H9 (cell line): ENCODE measurements at regions not wholly inside any gene's neighbourhood (a gene's known extent, or its start where the extent isn't known, plus 50 kb on each side); places are given as distances from the start of the nearest gene placed in this dataset.

Experiments
- DNase-seq: peaks from one replicate; pipeline ENCODE4 v3.0.0-alpha.2; 2017
- H2AFZ ChIP-seq: one replicate; pipeline ENCODE4 v1.6.1; 2013; ENCODE audit warnings: mild to moderate bottlenecking, low read length, control low read depth, moderate library complexity
- H2AK5ac ChIP-seq: 2 replicates; pipeline ENCODE4 v1.6.1; 2013; ENCODE audit warnings: low read length, control low read depth, mixed read lengths; ENCODE audit not compliant: insufficient read length
- H2BK120ac ChIP-seq: one replicate; pipeline ENCODE4 v1.6.1; 2013; ENCODE audit warnings: low read depth, mild to moderate bottlenecking, low read length, control low read depth, inconsistent platforms; ENCODE audit not compliant: poor library complexity, severe bottlenecking
- H2BK12ac ChIP-seq: 2 replicates; pipeline ENCODE4 v1.6.1; 2013; ENCODE audit warnings: low read length, control low read depth, mixed read lengths, low read depth; ENCODE audit not compliant: insufficient read length
- H2BK15ac ChIP-seq: 2 replicates; pipeline ENCODE4 v1.6.1; 2013; ENCODE audit warnings: low read depth, low read length, control low read depth
- H2BK20ac ChIP-seq: one replicate; pipeline ENCODE4 v1.6.1; 2013; ENCODE audit warnings: low read depth, mild to moderate bottlenecking, low read length, control low read depth, inconsistent platforms; ENCODE audit not compliant: poor library complexity, severe bottlenecking
- H2BK5ac ChIP-seq: 2 replicates; pipeline ENCODE4 v1.6.1; 2013; ENCODE audit warnings: low read length, control low read depth, mixed read lengths; ENCODE audit not compliant: insufficient read length
- H3K14ac ChIP-seq: 2 replicates; pipeline ENCODE4 v1.6.1; 2013; ENCODE audit warnings: low read length, control low read depth; ENCODE audit not compliant: insufficient read depth
- H3K18ac ChIP-seq: 2 replicates; pipeline ENCODE4 v1.6.1; 2013; ENCODE audit warnings: low read depth, mild to moderate bottlenecking, mixed read lengths, low read length, control low read depth; ENCODE audit not compliant: insufficient read length
- H3K23ac ChIP-seq: 2 replicates; pipeline ENCODE4 v1.6.1; 2013; ENCODE audit warnings: low read length, control low read depth, mixed read lengths, low read depth; ENCODE audit not compliant: insufficient read length
- H3K23me2 ChIP-seq: 2 replicates; pipeline ENCODE4 v1.6.1; 2013; ENCODE audit warnings: low read depth, mild to moderate bottlenecking, mixed read lengths, low read length, control low read depth; ENCODE audit not compliant: insufficient read length, poor library complexity, severe bottlenecking
- H3K27ac ChIP-seq: 2 replicates; pipeline ENCODE4 v1.5.1; 2013; ENCODE audit warnings: low read length, control low read depth, mixed read lengths, low read depth; ENCODE audit not compliant: insufficient read length
- H3K27me3 ChIP-seq: 2 replicates; pipeline ENCODE4 v1.6.1; 2013; ENCODE audit warnings: low read length, control low read depth, inconsistent platforms; ENCODE audit not compliant: insufficient read depth
- H3K4ac ChIP-seq: 2 replicates; pipeline ENCODE4 v1.6.1; 2013; ENCODE audit warnings: low read depth, mild to moderate bottlenecking, control low read depth, inconsistent platforms, low read length, moderate library complexity
- H3K4me1 ChIP-seq: 2 replicates; pipeline ENCODE4 v1.6.1; 2013; ENCODE audit warnings: low read length, control low read depth, inconsistent platforms; ENCODE audit not compliant: insufficient read depth
- H3K4me2 ChIP-seq: 2 replicates; pipeline ENCODE4 v1.6.1; 2013; ENCODE audit warnings: low read length, control low read depth, mixed read lengths; ENCODE audit not compliant: insufficient read length, insufficient read depth
- H3K56ac ChIP-seq: 2 replicates; pipeline ENCODE4 v1.6.1; 2013; ENCODE audit warnings: low read depth, mild to moderate bottlenecking, mixed read lengths, low read length, control low read depth; ENCODE audit not compliant: insufficient read length
- H3K79me1 ChIP-seq: 2 replicates; pipeline ENCODE4 v1.6.1; 2013; ENCODE audit warnings: low read depth, mild to moderate bottlenecking, moderate library complexity, low read length, control low read depth, inconsistent platforms; ENCODE audit not compliant: insufficient read depth, poor library complexity, severe bottlenecking
- H3K79me2 ChIP-seq: 2 replicates; pipeline ENCODE4 v1.6.1; 2013; ENCODE audit warnings: low read length, control low read depth, inconsistent platforms; ENCODE audit not compliant: insufficient read depth
- H3K9ac ChIP-seq: 2 replicates; pipeline ENCODE4 v1.6.1; 2013; ENCODE audit warnings: low read length, control low read depth, mixed read lengths; ENCODE audit not compliant: insufficient read length; ENCODE audit errors: extremely low read depth
- H3K9me3 ChIP-seq: one replicate; pipeline ENCODE4 v1.6.1; 2013; ENCODE audit warnings: low read depth, low read length, inconsistent platforms; ENCODE audit not compliant: control insufficient read depth
- H3T11ph ChIP-seq: one replicate; pipeline ENCODE4 v1.6.1; 2013; ENCODE audit warnings: mild to moderate bottlenecking, low read length, control low read depth, inconsistent platforms
- H4K20me1 ChIP-seq: one replicate; pipeline ENCODE4 v1.6.1; 2013; ENCODE audit not compliant: control insufficient read depth, insufficient read length, insufficient read depth
- H4K5ac ChIP-seq: 2 replicates; pipeline ENCODE4 v1.6.1; 2013; ENCODE audit warnings: low read depth, mild to moderate bottlenecking, mixed read lengths, low read length, control low read depth; ENCODE audit not compliant: insufficient read length
- H4K8ac ChIP-seq: replicated peaks from 2 replicates; pipeline ENCODE4 v1.6.1; 2013; ENCODE audit warnings: low read length, control low read depth, mixed read lengths, low read depth; ENCODE audit not compliant: insufficient read length
- H4K91ac ChIP-seq: 2 replicates; pipeline ENCODE4 v1.6.1; 2013; ENCODE audit warnings: low read depth, mild to moderate bottlenecking, moderate library complexity, mixed read lengths, low read length, control low read depth; ENCODE audit not compliant: insufficient read length
- H3K27ac Mint-ChIP-seq, 3 experiments: 2 replicates in 2 of 3; 3 replicates in 1 of 3; pipeline ENCODE4 v1.8.0; 2020 to 2021; ENCODE audit warnings: mixed read lengths in 3 of 3, mild to moderate bottlenecking in 1 of 3, moderate library complexity in 1 of 3
- H3K27me3 Mint-ChIP-seq: 2 replicates; pipeline ENCODE4 v1.8.0; 2021; ENCODE audit warnings: low read depth, mild to moderate bottlenecking, moderate library complexity, mixed read lengths
- H3K36me3 Mint-ChIP-seq, 3 experiments: 2 replicates in 2 of 3; 3 replicates in 1 of 3; pipeline ENCODE4 v1.8.0; 2020 to 2021; ENCODE audit warnings: low read depth in 3 of 3, mixed read lengths in 3 of 3; ENCODE audit not compliant: insufficient read depth in 1 of 3
- H3K4me1 Mint-ChIP-seq, 2 experiments: 2 replicates each; pipeline ENCODE4 v1.8.0; 2020; ENCODE audit warnings: mixed read lengths in 2 of 2
- H3K4me3 Mint-ChIP-seq, 2 experiments: 2 replicates in 1 of 2; 3 replicates in 1 of 2; pipeline ENCODE4 v1.8.0; 2020 to 2021; ENCODE audit warnings: mild to moderate bottlenecking in 2 of 2, mixed read lengths in 2 of 2, moderate library complexity in 1 of 2
- H3K9me3 Mint-ChIP-seq, 2 experiments: 2 replicates in 1 of 2; 3 replicates in 1 of 2; pipeline ENCODE4 v1.8.0; 2020; ENCODE audit warnings: mild to moderate bottlenecking in 2 of 2, mixed read lengths in 2 of 2, moderate library complexity in 1 of 2
- WGBS: extraction: QIAGEN DNeasy Blood & Tissue Kit; methylation state at CpG from one replicate; pipeline ENCODE4 v1.1.7; 2013; ENCODE audit warnings: missing lambda C conversion rate, low lambda C conversion rate, mixed read lengths; ENCODE audit not compliant: insufficient read length; ENCODE audit errors: extremely low coverage; 5-methylcytosine and 5-hydroxymethylcytosine counted together
- TF ChIP-seq, protein P1 (sequence below): fragments of 200-600 bp; sonication (generic); conservative IDR thresholded peaks from 3 replicates; pipeline ENCODE4 v1.8.0; 2021; ENCODE audit warnings: antibody characterized with exemption, mild to moderate bottlenecking

DNA sequence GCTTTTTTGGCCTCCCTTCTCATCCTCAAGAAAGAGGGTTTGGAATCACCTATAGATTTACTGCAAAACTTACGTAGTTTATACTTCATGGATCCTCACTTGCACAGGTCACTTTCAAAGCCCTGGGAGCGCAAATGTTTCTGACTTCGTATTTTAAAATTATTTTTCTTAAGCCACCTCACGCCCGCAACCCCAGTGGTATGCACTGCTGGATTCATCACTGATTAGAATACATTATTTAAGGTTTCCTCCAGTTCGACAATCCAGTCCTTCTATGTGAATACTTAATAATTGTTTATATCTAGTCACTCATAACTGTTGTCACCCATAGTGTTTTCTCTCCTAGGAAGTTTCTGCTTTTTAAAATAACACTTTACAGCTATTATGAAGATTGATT lies 339.9 kb downstream of the CHL1 start:
- Mint-ChIP-seq H3K36me3 (peaks cover 1 to 6% (median 5%) of the 10 kb centered on the region in 3 experiments; a peak in 4 of 7 replicates), H3K4me3 (no peak overlapping the region), H3K27ac (no peak overlapping the region), H3K27me3 (peaks cover 4% of the 10 kb centered on the region; the same call in 1 of the 2 replicates), H3K9me3 (peaks cover 3 to 10% of the 10 kb centered on the region in 2 experiments), H3K4me1 (peaks cover 0 to 5% of the 10 kb centered on the region in 2 experiments; a peak in 2 of 4 replicates)
- Histone ChIP-seq H3K4me2 (peak overlapping the region; percentile 33), H3K4ac (no peak overlapping the region), H3K18ac (no peak overlapping the region), H2BK12ac (no peak overlapping the region), H2BK15ac (no peak overlapping the region), H2BK5ac (no peak overlapping the region), H3K79me2 (no peaks in the 10 kb centered on the region), H3K27me3 (no peaks in the 10 kb centered on the region), H3K79me1 (no peaks in the 10 kb centered on the region), H3T11ph (no peak overlapping the region), H2BK120ac (no peak overlapping the region), H3K23ac (no peak overlapping the region), H4K91ac (no peak overlapping the region), H3K14ac (no peak overlapping the region), H3K27ac (no peak overlapping the region), H3K56ac (no peak overlapping the region), H3K23me2 (peaks cover 5% of the 10 kb centered on the region), H3K9ac (no peak overlapping the region), H3K9me3 (no peaks in the 10 kb centered on the region), H4K5ac (no peak overlapping the region), H4K20me1 (no peaks in the 10 kb centered on the region), H4K8ac (no peak overlapping the region), H2AFZ (peak overlapping the region; percentile 97), H2AK5ac (no peak overlapping the region), H2BK20ac (no peak overlapping the region), H3K4me1 (no peaks in the 10 kb centered on the region; the same call in 1 of the 2 replicates)
- DNase-seq = no peak
- no CpG with 5 or more reads among the region's 6 CpGs for WGBS
- TF ChIP-seq, protein P1, sequence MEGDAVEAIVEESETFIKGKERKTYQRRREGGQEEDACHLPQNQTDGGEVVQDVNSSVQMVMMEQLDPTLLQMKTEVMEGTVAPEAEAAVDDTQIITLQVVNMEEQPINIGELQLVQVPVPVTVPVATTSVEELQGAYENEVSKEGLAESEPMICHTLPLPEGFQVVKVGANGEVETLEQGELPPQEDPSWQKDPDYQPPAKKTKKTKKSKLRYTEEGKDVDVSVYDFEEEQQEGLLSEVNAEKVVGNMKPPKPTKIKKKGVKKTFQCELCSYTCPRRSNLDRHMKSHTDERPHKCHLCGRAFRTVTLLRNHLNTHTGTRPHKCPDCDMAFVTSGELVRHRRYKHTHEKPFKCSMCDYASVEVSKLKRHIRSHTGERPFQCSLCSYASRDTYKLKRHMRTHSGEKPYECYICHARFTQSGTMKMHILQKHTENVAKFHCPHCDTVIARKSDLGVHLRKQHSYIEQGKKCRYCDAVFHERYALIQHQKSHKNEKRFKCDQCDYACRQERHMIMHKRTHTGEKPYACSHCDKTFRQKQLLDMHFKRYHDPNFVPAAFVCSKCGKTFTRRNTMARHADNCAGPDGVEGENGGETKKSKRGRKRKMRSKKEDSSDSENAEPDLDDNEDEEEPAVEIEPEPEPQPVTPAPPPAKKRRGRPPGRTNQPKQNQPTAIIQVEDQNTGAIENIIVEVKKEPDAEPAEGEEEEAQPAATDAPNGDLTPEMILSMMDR = no peak
